ENCODE measurements at regions not wholly inside any gene's neighbourhood (a gene's known extent, or its start where the extent isn't known, plus 50 kb on each side); places are given as distances from the start of the nearest gene placed in this dataset.

DNA sequence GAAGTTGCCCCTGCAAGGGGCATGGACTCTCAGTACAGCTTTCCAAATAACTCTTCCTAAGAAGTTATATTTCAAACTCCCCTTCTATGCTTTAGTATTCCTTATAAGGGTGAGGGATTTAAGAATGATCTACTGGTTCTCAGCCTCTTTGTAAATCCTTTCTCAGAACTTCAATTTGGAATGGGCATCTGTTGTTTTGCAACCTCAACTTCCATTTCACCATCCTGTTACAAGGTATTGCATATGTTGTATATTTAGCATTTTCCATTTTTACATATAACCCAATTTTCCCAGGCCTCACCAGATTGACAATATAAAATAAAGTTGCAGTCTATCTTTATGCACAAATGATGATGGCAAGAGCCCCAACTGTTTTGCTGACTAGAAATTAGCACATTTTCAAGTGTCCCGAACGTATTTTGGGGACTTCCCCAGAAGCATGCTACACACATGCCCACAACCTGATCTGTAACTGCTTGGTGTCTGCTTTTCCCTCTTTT, 154.9 kb upstream of the CARMIL1 start:
- TF ChIP-seq, protein P1, sequence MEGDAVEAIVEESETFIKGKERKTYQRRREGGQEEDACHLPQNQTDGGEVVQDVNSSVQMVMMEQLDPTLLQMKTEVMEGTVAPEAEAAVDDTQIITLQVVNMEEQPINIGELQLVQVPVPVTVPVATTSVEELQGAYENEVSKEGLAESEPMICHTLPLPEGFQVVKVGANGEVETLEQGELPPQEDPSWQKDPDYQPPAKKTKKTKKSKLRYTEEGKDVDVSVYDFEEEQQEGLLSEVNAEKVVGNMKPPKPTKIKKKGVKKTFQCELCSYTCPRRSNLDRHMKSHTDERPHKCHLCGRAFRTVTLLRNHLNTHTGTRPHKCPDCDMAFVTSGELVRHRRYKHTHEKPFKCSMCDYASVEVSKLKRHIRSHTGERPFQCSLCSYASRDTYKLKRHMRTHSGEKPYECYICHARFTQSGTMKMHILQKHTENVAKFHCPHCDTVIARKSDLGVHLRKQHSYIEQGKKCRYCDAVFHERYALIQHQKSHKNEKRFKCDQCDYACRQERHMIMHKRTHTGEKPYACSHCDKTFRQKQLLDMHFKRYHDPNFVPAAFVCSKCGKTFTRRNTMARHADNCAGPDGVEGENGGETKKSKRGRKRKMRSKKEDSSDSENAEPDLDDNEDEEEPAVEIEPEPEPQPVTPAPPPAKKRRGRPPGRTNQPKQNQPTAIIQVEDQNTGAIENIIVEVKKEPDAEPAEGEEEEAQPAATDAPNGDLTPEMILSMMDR (IDR thresholded peaks at IDR 0.05; ENCODE audit: low read depth, low read length): no peak
- in situ Hi-C loops (cut with HindIII; ENCODE audit: low sequenced_read_pairs): no loop called here
- DNase-seq (ENCODE audit: low read depth, low spot score): no peak
- H3K4me3 ChIP-seq (ENCODE audit: low read depth, low read length): no peak overlapping the region

- DNase-seq (ENCODE audit: low read depth, low spot score): no peak
- no peak overlapping the region for H3K4me3 ChIP-seq (ENCODE audit: low read depth, low read length)
- in situ Hi-C loops (cut with HindIII; ENCODE audit: low sequenced_read_pairs): no loop called here
- TF ChIP-seq, protein P1 (IDR thresholded peaks at IDR 0.05; ENCODE audit: low read depth, low read length): no peak
These were observed 153.4 kb upstream of the CARMIL1 start for GRCh38 chr6:25125736-25126135.

- in situ Hi-C loops (cut with HindIII; ENCODE audit: low sequenced_read_pairs): no loop called here
- DNase-seq (ENCODE audit: low read depth, low spot score): no peak
- no peak overlapping the region for H3K4me3 ChIP-seq (ENCODE audit: low read depth, low read length)
- TF ChIP-seq, protein P1 (IDR thresholded peaks at IDR 0.05; ENCODE audit: low read depth, low read length): no peak
These were observed 151.9 kb upstream of the CARMIL1 start for GRCh38 chr6:25127076-25127837.

GRCh38 chr6:25130518-25130917, 148.7 kb upstream of the CARMIL1 start:
- no peak overlapping the region for H3K4me3 ChIP-seq (ENCODE audit: low read depth, low read length)
- TF ChIP-seq, protein P1 (IDR thresholded peaks at IDR 0.05; ENCODE audit: low read depth, low read length): no peak
- in situ Hi-C loops (cut with HindIII; ENCODE audit: low sequenced_read_pairs): no loop called here
- no peak for DNase-seq (ENCODE audit: low read depth, low spot score)

DNA sequence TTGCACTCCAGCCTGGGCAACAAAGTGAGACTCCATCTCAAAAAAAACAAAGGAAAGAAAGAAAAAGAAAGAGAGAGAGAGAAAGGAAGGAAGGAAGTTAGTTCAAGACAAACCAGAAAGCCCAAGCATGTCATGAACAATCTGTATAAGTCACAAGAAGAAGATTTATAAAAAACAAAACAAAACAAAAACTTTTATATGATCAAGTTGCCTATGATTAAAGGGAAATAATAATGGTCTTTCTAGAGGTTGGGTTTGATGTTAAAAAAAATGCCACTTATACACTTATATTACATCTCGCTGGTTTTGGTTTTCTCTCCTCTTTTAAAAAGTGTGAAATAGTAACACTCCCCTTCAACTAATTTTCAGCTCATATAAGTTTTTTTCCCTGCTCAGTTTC, 146.2 kb upstream of the CARMIL1 start:
- no peak overlapping the region for H3K4me3 ChIP-seq (ENCODE audit: low read depth, low read length)
- no peak for DNase-seq (ENCODE audit: low read depth, low spot score)
- in situ Hi-C loops (cut with HindIII; ENCODE audit: low sequenced_read_pairs): no loop called here
- TF ChIP-seq, protein P1 (IDR thresholded peaks at IDR 0.05; ENCODE audit: low read depth, low read length): no peak

DNA sequence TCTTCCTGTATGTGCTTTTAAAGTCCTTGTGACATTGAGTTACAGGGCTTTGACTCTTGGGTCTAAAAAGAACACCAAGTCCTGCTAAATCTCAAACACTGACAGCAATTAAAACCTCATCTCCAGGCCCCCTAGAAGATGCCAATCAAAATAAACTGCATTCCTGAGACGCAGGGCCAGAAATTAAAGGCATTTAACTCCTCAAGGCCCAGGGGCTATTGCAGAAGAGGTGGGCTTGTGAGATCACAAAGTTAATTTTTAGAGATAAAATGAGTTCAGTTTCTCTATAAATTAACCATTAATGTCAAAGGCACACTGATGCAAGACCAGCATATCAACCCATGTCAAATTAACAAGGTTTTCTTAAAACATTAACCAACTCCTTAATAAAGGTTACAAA, 145.6 kb upstream of the CARMIL1 start:
- H3K4me3 ChIP-seq (ENCODE audit: low read depth, low read length): no peak overlapping the region
- in situ Hi-C loops (cut with HindIII; ENCODE audit: low sequenced_read_pairs): no loop called here
- DNase-seq (ENCODE audit: low read depth, low spot score): no peak
- TF ChIP-seq, protein P1 (IDR thresholded peaks at IDR 0.05; ENCODE audit: low read depth, low read length): no peak
